ENCODE measurements at regions not wholly inside any gene's neighbourhood (a gene's known extent, or its start where the extent isn't known, plus 50 kb on each side); places are given as distances from the start of the nearest gene placed in this dataset.

DNA sequence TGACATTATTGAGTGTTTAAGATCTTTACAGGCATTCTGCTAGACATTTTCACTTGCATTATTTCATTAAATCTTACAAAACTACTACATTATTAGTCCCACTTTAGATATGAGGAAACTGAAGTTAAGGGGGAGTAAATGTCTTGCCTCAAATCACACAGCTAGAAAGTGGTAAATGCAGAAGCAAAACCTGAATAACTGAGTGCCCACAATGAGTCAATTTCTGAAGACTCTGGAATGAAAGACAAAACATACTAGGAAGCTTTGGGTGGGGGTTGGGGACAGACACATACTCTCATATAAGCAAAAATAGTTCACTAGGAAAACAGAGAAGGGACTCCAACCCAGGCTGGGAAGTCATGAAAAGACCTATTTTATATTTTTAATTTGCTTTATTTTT, 214.4 kb upstream of the LRATD1 start:
- TF ChIP-seq CREB1 (IDR thresholded peaks at IDR 0.05; ENCODE audit: low read depth), result no peak
- TF ChIP-seq RAD21 (IDR thresholded peaks at IDR 0.05; ENCODE audit: low read depth), result no peak
- TF ChIP-seq, protein P1, sequence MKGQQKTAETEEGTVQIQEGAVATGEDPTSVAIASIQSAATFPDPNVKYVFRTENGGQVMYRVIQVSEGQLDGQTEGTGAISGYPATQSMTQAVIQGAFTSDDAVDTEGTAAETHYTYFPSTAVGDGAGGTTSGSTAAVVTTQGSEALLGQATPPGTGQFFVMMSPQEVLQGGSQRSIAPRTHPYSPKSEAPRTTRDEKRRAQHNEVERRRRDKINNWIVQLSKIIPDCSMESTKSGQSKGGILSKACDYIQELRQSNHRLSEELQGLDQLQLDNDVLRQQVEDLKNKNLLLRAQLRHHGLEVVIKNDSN (IDR thresholded peaks at IDR 0.05), result no peak
- TF ChIP-seq FOXM1 (IDR thresholded peaks at IDR 0.05; ENCODE audit: borderline replicate concordance, low read depth), result no peak
- TF ChIP-seq, protein P2, sequence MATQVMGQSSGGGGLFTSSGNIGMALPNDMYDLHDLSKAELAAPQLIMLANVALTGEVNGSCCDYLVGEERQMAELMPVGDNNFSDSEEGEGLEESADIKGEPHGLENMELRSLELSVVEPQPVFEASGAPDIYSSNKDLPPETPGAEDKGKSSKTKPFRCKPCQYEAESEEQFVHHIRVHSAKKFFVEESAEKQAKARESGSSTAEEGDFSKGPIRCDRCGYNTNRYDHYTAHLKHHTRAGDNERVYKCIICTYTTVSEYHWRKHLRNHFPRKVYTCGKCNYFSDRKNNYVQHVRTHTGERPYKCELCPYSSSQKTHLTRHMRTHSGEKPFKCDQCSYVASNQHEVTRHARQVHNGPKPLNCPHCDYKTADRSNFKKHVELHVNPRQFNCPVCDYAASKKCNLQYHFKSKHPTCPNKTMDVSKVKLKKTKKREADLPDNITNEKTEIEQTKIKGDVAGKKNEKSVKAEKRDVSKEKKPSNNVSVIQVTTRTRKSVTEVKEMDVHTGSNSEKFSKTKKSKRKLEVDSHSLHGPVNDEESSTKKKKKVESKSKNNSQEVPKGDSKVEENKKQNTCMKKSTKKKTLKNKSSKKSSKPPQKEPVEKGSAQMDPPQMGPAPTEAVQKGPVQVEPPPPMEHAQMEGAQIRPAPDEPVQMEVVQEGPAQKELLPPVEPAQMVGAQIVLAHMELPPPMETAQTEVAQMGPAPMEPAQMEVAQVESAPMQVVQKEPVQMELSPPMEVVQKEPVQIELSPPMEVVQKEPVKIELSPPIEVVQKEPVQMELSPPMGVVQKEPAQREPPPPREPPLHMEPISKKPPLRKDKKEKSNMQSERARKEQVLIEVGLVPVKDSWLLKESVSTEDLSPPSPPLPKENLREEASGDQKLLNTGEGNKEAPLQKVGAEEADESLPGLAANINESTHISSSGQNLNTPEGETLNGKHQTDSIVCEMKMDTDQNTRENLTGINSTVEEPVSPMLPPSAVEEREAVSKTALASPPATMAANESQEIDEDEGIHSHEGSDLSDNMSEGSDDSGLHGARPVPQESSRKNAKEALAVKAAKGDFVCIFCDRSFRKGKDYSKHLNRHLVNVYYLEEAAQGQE (IDR thresholded peaks at IDR 0.05; ENCODE audit: low read depth), result no peak
- no peak for TF ChIP-seq EGR1 (IDR thresholded peaks at IDR 0.05)
- no peak for TF ChIP-seq CEBPB (IDR thresholded peaks at IDR 0.05)
- TF ChIP-seq TEAD4 (IDR thresholded peaks at IDR 0.05), result no peak
- TF ChIP-seq TAF1 (IDR thresholded peaks at IDR 0.05; ENCODE audit: low read depth), result no peak
- no peak for TF ChIP-seq EP300 (IDR thresholded peaks at IDR 0.05; ENCODE audit: borderline replicate concordance)
- no peak for TF ChIP-seq NFIC (IDR thresholded peaks at IDR 0.05)
- TF ChIP-seq ZBTB7A (IDR thresholded peaks at IDR 0.05; ENCODE audit: low read depth), result no peak
- TF ChIP-seq TCF12 (IDR thresholded peaks at IDR 0.05; ENCODE audit: low read depth), result no peak
- TF ChIP-seq YY1 (IDR thresholded peaks at IDR 0.05; ENCODE audit: low read depth), result no peak
- TF ChIP-seq, protein P3, sequence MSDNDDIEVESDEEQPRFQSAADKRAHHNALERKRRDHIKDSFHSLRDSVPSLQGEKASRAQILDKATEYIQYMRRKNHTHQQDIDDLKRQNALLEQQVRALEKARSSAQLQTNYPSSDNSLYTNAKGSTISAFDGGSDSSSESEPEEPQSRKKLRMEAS (IDR thresholded peaks at IDR 0.05), result no peak

- TF ChIP-seq ZBTB7A (IDR thresholded peaks at IDR 0.05; ENCODE audit: low read depth) (no peak), FOXM1 (IDR thresholded peaks at IDR 0.05; ENCODE audit: borderline replicate concordance, low read depth) (no peak), EP300 (IDR thresholded peaks at IDR 0.05; ENCODE audit: borderline replicate concordance) (no peak)
These were observed 211.7 kb upstream of the LRATD1 start for GRCh38 chr2:14420851-14421250.

DNA sequence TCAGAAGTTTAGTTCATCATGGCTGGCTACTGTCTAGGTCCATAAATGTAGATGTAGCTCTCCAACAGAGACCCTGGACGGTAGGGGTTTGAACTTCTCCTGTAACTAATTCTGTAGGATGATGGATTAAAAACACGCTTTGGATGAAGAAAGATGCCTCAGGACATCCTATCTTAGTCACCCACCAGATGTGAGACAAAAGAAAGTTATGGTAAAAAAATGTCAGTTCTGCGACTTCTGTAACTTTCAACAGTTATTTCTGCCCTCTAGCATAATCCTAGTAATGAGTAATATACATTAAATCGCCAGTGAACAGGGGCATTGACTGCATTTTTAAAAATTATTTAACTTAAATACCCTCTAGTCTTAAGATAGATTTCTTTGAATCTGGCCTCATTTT, 210.1 kb upstream of the LRATD1 start:
- TF ChIP-seq CEBPB (IDR thresholded peaks at IDR 0.05) (no peak), TCF12 (IDR thresholded peaks at IDR 0.05; ENCODE audit: low read depth) (no peak), EP300 (IDR thresholded peaks at IDR 0.05; ENCODE audit: borderline replicate concordance) (no peak), TEAD4 (IDR thresholded peaks at IDR 0.05) (no peak), CREB1 (IDR thresholded peaks at IDR 0.05; ENCODE audit: low read depth) (no peak), TAF1 (IDR thresholded peaks at IDR 0.05; ENCODE audit: low read depth) (no peak), RAD21 (IDR thresholded peaks at IDR 0.05; ENCODE audit: low read depth) (no peak)
- TF ChIP-seq, protein P2 (IDR thresholded peaks at IDR 0.05; ENCODE audit: low read depth), result no peak
- TF ChIP-seq, protein P3 (IDR thresholded peaks at IDR 0.05), result no peak

- TF ChIP-seq ZBTB7A (IDR thresholded peaks at IDR 0.05; ENCODE audit: low read depth), result no peak
- TF ChIP-seq CEBPB (IDR thresholded peaks at IDR 0.05), result no peak
- TF ChIP-seq EP300 (IDR thresholded peaks at IDR 0.05; ENCODE audit: borderline replicate concordance), result no peak
- no peak for TF ChIP-seq CREB1 (IDR thresholded peaks at IDR 0.05; ENCODE audit: low read depth)
- no peak for TF ChIP-seq TAF1 (IDR thresholded peaks at IDR 0.05; ENCODE audit: low read depth)
- TF ChIP-seq, protein P1 (IDR thresholded peaks at IDR 0.05), result no peak
- TF ChIP-seq, protein P2 (IDR thresholded peaks at IDR 0.05; ENCODE audit: low read depth), result no peak
- TF ChIP-seq RAD21 (IDR thresholded peaks at IDR 0.05; ENCODE audit: low read depth), result no peak
- no peak for TF ChIP-seq NFIC (IDR thresholded peaks at IDR 0.05)
These were observed 209.2 kb upstream of the LRATD1 start for GRCh38 chr2:14423145-14423906.

Data from Ishikawa (cell line).